HepG2 (cell line): ENCODE measurements at regions not wholly inside any gene's neighbourhood (a gene's known extent, or its start where the extent isn't known, plus 50 kb on each side); places are given as distances from the start of the nearest gene placed in this dataset.

ENCODE experiments used
- ATAC-seq: fragments of 200-7000 bp; cut with Tn5 transposase; 3 replicates; pipeline ENCODE4 v1.9.1; 2020; ENCODE audit warnings: mild to moderate bottlenecking, moderate library complexity
- BruUV-seq: library from RNA; stranded (reverse); fragments of 400-500 nt; replicated peaks from 2 replicates; lab custom pipeline; 2021; lab: Mats Ljungman, UMichigan
- CTCF ChIA-PET: fragments of 300-600 bp; formaldehyde crosslinking; extraction: SDS; loops from one replicate; lab custom pipeline; 2021; ENCODE audit warnings: low total read pairs, inconsistent platforms, low intra/inter-chr PET ratio; lab: Yijun Ruan, JAX
- POLR2A ChIA-PET: fragments of 350-600 bp; sonication (Branson Sonifier 250); formaldehyde crosslinking; loops from one replicate; lab custom pipeline; 2020; ENCODE audit warnings: antibody characterized with exemption, inconsistent platforms; lab: Yijun Ruan, JAX
- DNase-seq: peaks from one replicate; pipeline ENCODE4 v3.0.0-alpha.2; 2015; ENCODE audit warnings: low spot score
- FAIRE-seq: peaks from 3 replicates; lab custom pipeline; 2011; peaks lifted over from hg19 to GRCh38; lab: Jason Lieb, UNC
- H2AFZ ChIP-seq: one replicate; pipeline ENCODE4 v1.6.1; 2011; ENCODE audit warnings: low read length, inconsistent platforms
- H3K27ac ChIP-seq: fragments of 300-600 bp; 3 replicates; pipeline ENCODE4 v1.8.0; 2011; ENCODE audit warnings: mixed run types, mild to moderate bottlenecking, mixed read lengths, low read length, inconsistent platforms; ENCODE audit not compliant: insufficient read depth; ENCODE audit errors: extremely low read length
- H3K27me3 ChIP-seq, 2 experiments: fragments of 200-600 bp in 1 of 2; 2 replicates in 1 of 2; 3 replicates in 1 of 2; pipeline versions ENCODE4 v1.6.0 to v1.8.0; 2011; ENCODE audit warnings: low read length in 2 of 2, mild to moderate bottlenecking in 2 of 2, moderate library complexity in 2 of 2, inconsistent platforms in 1 of 2; ENCODE audit not compliant: insufficient read depth in 2 of 2, control insufficient read depth in 1 of 2
- H3K36me3 ChIP-seq, 2 experiments: fragments of 200-600 bp in 1 of 2; replicated peaks in 1 of 2; 2 replicates in 1 of 2; 3 replicates in 1 of 2; pipeline versions ENCODE4 v1.5.1 to v1.8.0; 2011; ENCODE audit warnings: low read length in 2 of 2, inconsistent platforms in 1 of 2; ENCODE audit not compliant: insufficient read depth in 2 of 2, control insufficient read depth in 1 of 2
- H3K4me1 ChIP-seq: 2 replicates; pipeline ENCODE4 v1.5.1; 2012; ENCODE audit warnings: low read length, inconsistent platforms; ENCODE audit not compliant: insufficient read depth
- H3K4me2 ChIP-seq: 2 replicates; pipeline ENCODE4 v1.6.0; 2011; ENCODE audit warnings: low read depth, low read length, inconsistent platforms
- H3K4me3 ChIP-seq, 3 experiments: fragments of 200-600 bp in 1 of 3; sonication (generic), shearing (Covaris generic) in 1 of 3; replicated peaks in 1 of 3; 2 replicates each; pipeline ENCODE4 v1.5.1; 2011 to 2016; ENCODE audit warnings: low read length in 3 of 3, inconsistent platforms in 2 of 3, low read depth in 2 of 3, mild to moderate bottlenecking in 2 of 3, control low read depth in 1 of 3, mixed read lengths in 1 of 3; ENCODE audit not compliant: insufficient read depth in 1 of 3
- H3K79me2 ChIP-seq: one replicate; pipeline ENCODE4 v1.6.1; 2011; ENCODE audit warnings: low read length, inconsistent platforms; ENCODE audit not compliant: insufficient read depth
- H3K9ac ChIP-seq: 2 replicates; pipeline ENCODE4 v1.6.0; 2011; ENCODE audit warnings: mild to moderate bottlenecking, low read depth, low read length, inconsistent platforms; ENCODE audit not compliant: insufficient read depth
- H3K9me3 ChIP-seq: 2 replicates; pipeline ENCODE4 v1.5.1; 2012; ENCODE audit warnings: mild to moderate bottlenecking, low read length
- H4K20me1 ChIP-seq: 2 replicates; pipeline ENCODE4 v1.6.0; 2011; ENCODE audit warnings: inconsistent platforms, mild to moderate bottlenecking, low read length, moderate library complexity; ENCODE audit not compliant: insufficient read depth
- AKAP8 ChIP-seq: sonication (generic); formaldehyde crosslinking; IDR thresholded peaks from 2 replicates; pipeline ENCODE4 v1.5.1; 2020; ENCODE audit warnings: mild to moderate bottlenecking, missing genetic modification reagents
- ARHGAP35 ChIP-seq: sonication (generic); formaldehyde crosslinking; IDR thresholded peaks from 2 replicates; pipeline ENCODE4 v1.9.0; 2022; ENCODE audit warnings: mild to moderate bottlenecking, inconsistent platforms, moderate library complexity, missing genetic modification reagents, borderline replicate concordance
- ELF3 ChIP-seq: IDR thresholded peaks from 2 replicates; pipeline ENCODE4 v1.6.1; 2016; ENCODE audit warnings: missing genetic modification reagents, missing compliant biosample characterization
- EP300 ChIP-seq, 3 experiments: sonication (generic) in 1 of 3; formaldehyde crosslinking in 1 of 3; IDR thresholded peaks; 2 replicates each; pipeline versions ENCODE4 v1.5.1 to v1.6.1; 2011 to 2020; ENCODE audit warnings: low read depth in 2 of 3, low read length in 2 of 3, borderline replicate concordance in 1 of 3, improper control_type of control experiment in 1 of 3, mild to moderate bottlenecking in 1 of 3, missing genetic modification reagents in 1 of 3, moderate library complexity in 1 of 3
- FOXM1 ChIP-seq: sonication (generic); formaldehyde crosslinking; IDR thresholded peaks from 2 replicates; pipeline ENCODE4 v1.5.0; 2020; ENCODE audit warnings: missing genetic modification reagents
- HMGXB3 ChIP-seq: sonication (generic); formaldehyde crosslinking; IDR thresholded peaks from 2 replicates; pipeline ENCODE4 v1.4.0; 2020; ENCODE audit warnings: missing genetic modification reagents, borderline replicate concordance
- HMGXB4 ChIP-seq, 2 experiments: sonication (generic) in 1 of 2; formaldehyde crosslinking in 1 of 2; IDR thresholded peaks; 2 replicates each; pipeline versions ENCODE4 v1.4.0 to v1.6.1; 2018 to 2020; ENCODE audit warnings: missing genetic modification reagents in 2 of 2, borderline replicate concordance in 1 of 2, low read depth in 1 of 2, mild to moderate bottlenecking in 1 of 2, missing biosample characterization in 1 of 2
- NR2C2 ChIP-seq: sonication (generic); formaldehyde crosslinking; IDR thresholded peaks from 2 replicates; pipeline ENCODE4 v1.4.0; 2020; ENCODE audit warnings: missing genetic modification reagents, mild to moderate bottlenecking, moderate library complexity, borderline replicate concordance
- RARA ChIP-seq: IDR thresholded peaks from 2 replicates; pipeline ENCODE4 v1.6.1; 2016; ENCODE audit warnings: missing genetic modification reagents, missing compliant biosample characterization
- TSC22D2 ChIP-seq: sonication (generic); formaldehyde crosslinking; IDR thresholded peaks from 2 replicates; pipeline ENCODE4 v1.5.1; 2020; ENCODE audit warnings: missing genetic modification reagents, mild to moderate bottlenecking, borderline replicate concordance
- ZBTB2 ChIP-seq: sonication (generic); formaldehyde crosslinking; IDR thresholded peaks from 2 replicates; pipeline ENCODE4 v1.8.0; 2022; ENCODE audit warnings: low read depth, missing genetic modification reagents
- ZNF589 ChIP-seq: sonication (generic); formaldehyde crosslinking; conservative IDR thresholded peaks from 2 replicates; pipeline ENCODE4 v1.8.0; 2022; ENCODE audit warnings: mild to moderate bottlenecking, moderate library complexity, missing genetic modification reagents
- ZNF7 ChIP-seq: IDR thresholded peaks from 2 replicates; pipeline ENCODE4 v1.6.1; 2016; ENCODE audit warnings: missing biosample characterization, missing genetic modification reagents
- ZNF790 ChIP-seq: sonication (generic); formaldehyde crosslinking; IDR thresholded peaks from 2 replicates; pipeline ENCODE4 v1.8.0; 2022; ENCODE audit warnings: missing genetic modification reagents, mild to moderate bottlenecking, borderline replicate concordance
- whole genome bisulfite sequencing: methylation state at CpG from one replicate; pipeline ENCODE4 v1.1.6; 2017; ENCODE audit warnings: low lambda C conversion rate; 5-methylcytosine and 5-hydroxymethylcytosine counted together
- in situ Hi-C: cut with HindIII; loops from 2 replicates; pipeline ENCODE4 v1.10.0; 2017; ENCODE audit warnings: low pct_unique_long_range_greater_than_20kb; ENCODE audit not compliant: extremely low pct_ligation_motif_present
- intact Hi-C: fragments of 100-400 bp; cut with micrococcal nuclease; formaldehyde crosslinking; loops from one replicate; pipeline ENCODE4 v1.10.0; 2022; ENCODE audit not compliant: unreplicated experiment

GRCh38 chr10:62548686-62549085 lies 174.5 kb downstream of the ZNF365 start:
- H3K4me1 ChIP-seq: peaks cover 9% of the 10 kb centered on the region; the same call in 1 of the 2 replicates
- no peak for ATAC-seq
- in situ Hi-C loops: no loop called here
- no peaks in the 10 kb centered on the region for H3K27me3 ChIP-seq
- no peaks in the 10 kb centered on the region for H3K9me3 ChIP-seq
- no peaks in the 10 kb centered on the region for H3K79me2 ChIP-seq
- H3K4me3 ChIP-seq: no peak overlapping the region
- no peak overlapping the region for H2AFZ ChIP-seq
- TF ChIP-seq ZNF7 (CRISPR knock-in tag): no peak
- no peak for TF ChIP-seq ZNF790 (CRISPR knock-in tag)
- no peak for TF ChIP-seq ARHGAP35
- no peak for TF ChIP-seq ZBTB2 (CRISPR knock-in tag)
- no peak for TF ChIP-seq ZNF589
- no peak for TF ChIP-seq RARA (CRISPR knock-in tag)
- TF ChIP-seq NR2C2 (CRISPR knock-in tag): no peak
- TF ChIP-seq AKAP8 (CRISPR knock-in tag): no peak
- no peak for TF ChIP-seq FOXM1
- TF ChIP-seq HMGXB3 (CRISPR knock-in tag): no peak
- TF ChIP-seq EP300 (IDR thresholded peaks at IDR 0.05; ENCODE audit: low read depth in 2 of 2, low read length in 2 of 2): no peak
- no peak for TF ChIP-seq EP300 (CRISPR knock-in tag; IDR thresholded peaks at IDR 0.05; ENCODE audit: borderline replicate concordance)
- TF ChIP-seq HMGXB4 (CRISPR knock-in tag; IDR thresholded peaks at IDR 0.05; ENCODE audit: borderline replicate concordance in 1 of 2, low read depth in 1 of 2): no peak
- TF ChIP-seq ELF3 (CRISPR knock-in tag): no peak
- TF ChIP-seq TSC22D2 (CRISPR knock-in tag): no peak
- no peaks in the 10 kb centered on the region for H4K20me1 ChIP-seq
- CTCF ChIA-PET: no interaction called here
- 0% methylated on average over 3 of the region's 3 CpGs for WGBS
- POLR2A ChIA-PET: no interaction called here
- no peaks in the 10 kb centered on the region for H3K36me3 ChIP-seq
- H3K27ac ChIP-seq: no peak overlapping the region
- no peak for FAIRE-seq
- no peak for DNase-seq
- H3K4me2 ChIP-seq: no peak overlapping the region
- H3K9ac ChIP-seq: no peak overlapping the region
- BruUV-seq: no TSS peak
- intact Hi-C loops: no loop called here
